WTC11 (cell line): ENCODE measurements at regions not wholly inside any gene's neighbourhood (a gene's known extent, or its start where the extent isn't known, plus 50 kb on each side); places are given as distances from the start of the nearest gene placed in this dataset.

Experiments
- ATAC-seq: fragments of 200-7000 bp; cut with Tn5 transposase; 2 replicates; pipeline ENCODE4 v1.10.0; 2021; ENCODE audit warnings: mild to moderate bottlenecking, moderate library complexity
- CTCF ChIA-PET: fragments of 300-600 bp; sonication (Branson Sonifier 250); formaldehyde crosslinking; loops from one replicate; lab custom pipeline; 2021; ENCODE audit warnings: antibody characterized with exemption; lab: Charles Lee
- POLR2A ChIA-PET: fragments of 350-600 bp; sonication (Branson Sonifier 250); formaldehyde crosslinking; loops from one replicate; lab custom pipeline; 2021; ENCODE audit warnings: antibody characterized with exemption; lab: Charles Lee
- DNase-seq: peaks from one replicate; pipeline ENCODE4 v3.0.0; 2021; ENCODE audit warnings: low spot score
- H3K27ac Mint-ChIP-seq: 2 replicates; pipeline ENCODE4 v1.8.0; 2021; ENCODE audit warnings: mixed read lengths
- H3K27me3 Mint-ChIP-seq: 2 replicates; pipeline ENCODE4 v1.8.0; 2021; ENCODE audit warnings: low read depth, mild to moderate bottlenecking, moderate library complexity, mixed read lengths
- H3K36me3 Mint-ChIP-seq: 2 replicates; pipeline ENCODE4 v1.8.0; 2021; ENCODE audit warnings: mixed read lengths
- H3K4me1 Mint-ChIP-seq: 2 replicates; pipeline ENCODE4 v1.8.0; 2022; ENCODE audit warnings: mixed read lengths
- H3K4me3 Mint-ChIP-seq: 2 replicates; pipeline ENCODE4 v1.8.0; 2021; ENCODE audit warnings: mild to moderate bottlenecking, moderate library complexity, mixed read lengths
- H3K9me3 Mint-ChIP-seq: 2 replicates; pipeline ENCODE4 v1.8.0; 2021; ENCODE audit warnings: mixed read lengths
- CREB1 ChIP-seq: sonication (generic); formaldehyde crosslinking; IDR thresholded peaks from 2 replicates; pipeline ENCODE4 v1.8.0; 2023; ENCODE audit warnings: mild to moderate bottlenecking, missing genetic modification reagents
- GTF2I ChIP-seq: fragments of 250-450 bp; sonication (Bioruptor Pico); conservative IDR thresholded peaks from 2 replicates; pipeline ENCODE4 v1.4.0; 2021; ENCODE audit warnings: mild to moderate bottlenecking
- JAZF1 ChIP-seq: fragments of 250-450 bp; sonication (Bioruptor Pico); IDR thresholded peaks from 2 replicates; pipeline ENCODE4 v1.9.0; 2021; ENCODE audit warnings: moderate library complexity, mild to moderate bottlenecking, inconsistent platforms
- JUN ChIP-seq: sonication (generic); formaldehyde crosslinking; IDR thresholded peaks from 2 replicates; pipeline ENCODE4 v1.8.0; 2023; ENCODE audit warnings: mild to moderate bottlenecking, missing genetic modification reagents
- NFATC4 ChIP-seq: fragments of 250-450 bp; sonication (Bioruptor Pico); IDR thresholded peaks from 2 replicates; pipeline ENCODE4 v1.9.0; 2021; ENCODE audit warnings: mild to moderate bottlenecking
- NFE2L1 ChIP-seq: sonication (generic); formaldehyde crosslinking; IDR thresholded peaks from 2 replicates; pipeline ENCODE4 v1.8.1; 2023; ENCODE audit warnings: missing genetic modification reagents
- NFYB ChIP-seq: sonication (generic); formaldehyde crosslinking; conservative IDR thresholded peaks from 2 replicates; pipeline ENCODE4 v1.8.0; 2022; ENCODE audit warnings: low read depth, missing genetic modification reagents
- OVOL2 ChIP-seq: fragments of 250-450 bp; sonication (Bioruptor Pico); IDR thresholded peaks from 2 replicates; pipeline ENCODE4 v1.9.0; 2021; ENCODE audit warnings: mild to moderate bottlenecking, borderline replicate concordance
- ZBTB21 ChIP-seq: sonication (generic); formaldehyde crosslinking; IDR thresholded peaks from 2 replicates; pipeline ENCODE4 v1.8.1; 2023; ENCODE audit warnings: mild to moderate bottlenecking, missing genetic modification reagents, borderline replicate concordance
- ZNF121 ChIP-seq: sonication (generic); formaldehyde crosslinking; IDR thresholded peaks from 2 replicates; pipeline ENCODE4 v1.8.0; 2023; ENCODE audit warnings: missing genetic modification reagents
- ZNF232 ChIP-seq: sonication (generic); formaldehyde crosslinking; IDR thresholded peaks from 2 replicates; pipeline ENCODE4 v1.8.0; 2022; ENCODE audit warnings: mild to moderate bottlenecking, missing genetic modification reagents
- ZNF263 ChIP-seq: sonication (generic); formaldehyde crosslinking; IDR thresholded peaks from 2 replicates; pipeline ENCODE4 v1.8.1; 2022; ENCODE audit warnings: low read depth, mild to moderate bottlenecking, moderate library complexity, missing genetic modification reagents
- TF ChIP-seq, protein P1 (sequence below): sonication (generic); formaldehyde crosslinking; IDR thresholded peaks from 2 replicates; pipeline ENCODE4 v1.8.1; 2023; ENCODE audit warnings: mild to moderate bottlenecking, missing genetic modification reagents, borderline replicate concordance
- TF ChIP-seq, protein P2 (sequence below): sonication (generic); formaldehyde crosslinking; IDR thresholded peaks from 2 replicates; pipeline ENCODE4 v1.8.0; 2022; ENCODE audit warnings: mild to moderate bottlenecking, missing genetic modification reagents
- TF ChIP-seq, protein P3 (sequence below): fragments of 250-450 bp; sonication (Bioruptor Pico); IDR thresholded peaks from 2 replicates; pipeline ENCODE4 v1.9.0; 2021; ENCODE audit warnings: moderate library complexity, mild to moderate bottlenecking, inconsistent platforms, borderline replicate concordance
- TF ChIP-seq, protein P4 (sequence below): sonication (generic); formaldehyde crosslinking; IDR thresholded peaks from 2 replicates; pipeline ENCODE4 v1.8.0; 2022; ENCODE audit warnings: mild to moderate bottlenecking, missing genetic modification reagents
- TF ChIP-seq, protein P5 (sequence below): sonication (generic); formaldehyde crosslinking; IDR thresholded peaks from 2 replicates; pipeline ENCODE4 v1.8.1; 2023; ENCODE audit warnings: mild to moderate bottlenecking, missing genetic modification reagents
- TF ChIP-seq, protein P6 (sequence below): fragments of 250-450 bp; sonication (Bioruptor Pico); conservative IDR thresholded peaks from 2 replicates; pipeline ENCODE4 v1.9.0; 2021; ENCODE audit warnings: mild to moderate bottlenecking
- TF ChIP-seq, protein P7 (sequence below): sonication (generic); formaldehyde crosslinking; IDR thresholded peaks from 2 replicates; pipeline ENCODE4 v1.8.1; 2022; ENCODE audit warnings: mild to moderate bottlenecking, moderate library complexity, missing genetic modification reagents
- TF ChIP-seq, protein P8 (sequence below): sonication (generic); formaldehyde crosslinking; IDR thresholded peaks from 2 replicates; pipeline ENCODE4 v1.8.0; 2022; ENCODE audit warnings: missing genetic modification reagents

DNA sequence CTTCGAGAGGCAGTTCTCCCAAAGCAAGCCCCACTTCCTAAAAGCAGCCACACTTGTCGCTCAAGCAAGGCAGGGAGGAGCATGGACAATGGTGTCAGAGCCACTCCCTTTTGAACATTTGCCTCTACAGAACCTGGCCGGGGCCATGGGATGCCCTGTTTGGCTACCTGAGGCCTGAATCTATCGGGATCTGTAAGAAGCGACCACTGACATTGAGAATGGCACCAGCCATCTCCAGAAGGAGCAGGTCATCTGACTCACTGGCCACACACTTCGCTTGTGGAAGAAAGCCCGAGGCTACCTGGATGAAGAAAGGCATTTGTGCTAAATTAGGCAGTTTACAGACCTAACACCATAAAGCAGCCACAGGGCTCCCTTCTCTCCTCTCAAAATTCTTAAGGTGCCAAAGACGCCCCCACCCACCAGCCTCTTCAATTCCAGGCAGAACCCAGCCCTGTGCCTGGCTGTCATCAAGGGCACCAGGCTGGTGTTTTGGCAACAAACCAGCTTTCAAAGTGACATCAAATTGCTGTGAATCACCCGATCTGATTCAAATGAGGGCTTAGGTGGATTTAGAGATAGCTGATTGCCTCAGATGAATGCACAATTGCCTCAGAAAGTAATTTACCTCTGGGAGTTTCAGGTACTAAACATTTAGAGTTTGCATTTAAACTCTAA lies 104.8 kb downstream of the ETS2 start (continued):
- TF ChIP-seq, protein P1, sequence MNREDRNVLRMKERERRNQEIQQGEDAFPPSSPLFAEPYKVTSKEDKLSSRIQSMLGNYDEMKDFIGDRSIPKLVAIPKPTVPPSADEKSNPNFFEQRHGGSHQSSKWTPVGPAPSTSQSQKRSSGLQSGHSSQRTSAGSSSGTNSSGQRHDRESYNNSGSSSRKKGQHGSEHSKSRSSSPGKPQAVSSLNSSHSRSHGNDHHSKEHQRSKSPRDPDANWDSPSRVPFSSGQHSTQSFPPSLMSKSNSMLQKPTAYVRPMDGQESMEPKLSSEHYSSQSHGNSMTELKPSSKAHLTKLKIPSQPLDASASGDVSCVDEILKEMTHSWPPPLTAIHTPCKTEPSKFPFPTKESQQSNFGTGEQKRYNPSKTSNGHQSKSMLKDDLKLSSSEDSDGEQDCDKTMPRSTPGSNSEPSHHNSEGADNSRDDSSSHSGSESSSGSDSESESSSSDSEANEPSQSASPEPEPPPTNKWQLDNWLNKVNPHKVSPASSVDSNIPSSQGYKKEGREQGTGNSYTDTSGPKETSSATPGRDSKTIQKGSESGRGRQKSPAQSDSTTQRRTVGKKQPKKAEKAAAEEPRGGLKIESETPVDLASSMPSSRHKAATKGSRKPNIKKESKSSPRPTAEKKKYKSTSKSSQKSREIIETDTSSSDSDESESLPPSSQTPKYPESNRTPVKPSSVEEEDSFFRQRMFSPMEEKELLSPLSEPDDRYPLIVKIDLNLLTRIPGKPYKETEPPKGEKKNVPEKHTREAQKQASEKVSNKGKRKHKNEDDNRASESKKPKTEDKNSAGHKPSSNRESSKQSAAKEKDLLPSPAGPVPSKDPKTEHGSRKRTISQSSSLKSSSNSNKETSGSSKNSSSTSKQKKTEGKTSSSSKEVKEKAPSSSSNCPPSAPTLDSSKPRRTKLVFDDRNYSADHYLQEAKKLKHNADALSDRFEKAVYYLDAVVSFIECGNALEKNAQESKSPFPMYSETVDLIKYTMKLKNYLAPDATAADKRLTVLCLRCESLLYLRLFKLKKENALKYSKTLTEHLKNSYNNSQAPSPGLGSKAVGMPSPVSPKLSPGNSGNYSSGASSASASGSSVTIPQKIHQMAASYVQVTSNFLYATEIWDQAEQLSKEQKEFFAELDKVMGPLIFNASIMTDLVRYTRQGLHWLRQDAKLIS: no peak
- TF ChIP-seq, protein P2, sequence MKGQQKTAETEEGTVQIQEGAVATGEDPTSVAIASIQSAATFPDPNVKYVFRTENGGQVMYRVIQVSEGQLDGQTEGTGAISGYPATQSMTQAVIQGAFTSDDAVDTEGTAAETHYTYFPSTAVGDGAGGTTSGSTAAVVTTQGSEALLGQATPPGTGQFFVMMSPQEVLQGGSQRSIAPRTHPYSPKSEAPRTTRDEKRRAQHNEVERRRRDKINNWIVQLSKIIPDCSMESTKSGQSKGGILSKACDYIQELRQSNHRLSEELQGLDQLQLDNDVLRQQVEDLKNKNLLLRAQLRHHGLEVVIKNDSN (CRISPR knock-in tag): no peak
- TF ChIP-seq, protein P3, sequence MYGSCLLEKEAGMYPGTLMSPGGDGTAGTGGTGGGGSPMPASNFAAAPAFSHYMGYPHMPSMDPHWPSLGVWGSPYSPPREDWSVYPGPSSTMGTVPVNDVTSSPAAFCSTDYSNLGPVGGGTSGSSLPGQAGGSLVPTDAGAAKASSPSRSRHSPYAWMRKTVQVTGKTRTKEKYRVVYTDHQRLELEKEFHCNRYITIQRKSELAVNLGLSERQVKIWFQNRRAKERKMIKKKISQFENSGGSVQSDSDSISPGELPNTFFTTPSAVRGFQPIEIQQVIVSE (CRISPR knock-in tag): no peak
- no peak for TF ChIP-seq OVOL2
- TF ChIP-seq ZNF263 (CRISPR knock-in tag): no peak
- TF ChIP-seq, protein P4, sequence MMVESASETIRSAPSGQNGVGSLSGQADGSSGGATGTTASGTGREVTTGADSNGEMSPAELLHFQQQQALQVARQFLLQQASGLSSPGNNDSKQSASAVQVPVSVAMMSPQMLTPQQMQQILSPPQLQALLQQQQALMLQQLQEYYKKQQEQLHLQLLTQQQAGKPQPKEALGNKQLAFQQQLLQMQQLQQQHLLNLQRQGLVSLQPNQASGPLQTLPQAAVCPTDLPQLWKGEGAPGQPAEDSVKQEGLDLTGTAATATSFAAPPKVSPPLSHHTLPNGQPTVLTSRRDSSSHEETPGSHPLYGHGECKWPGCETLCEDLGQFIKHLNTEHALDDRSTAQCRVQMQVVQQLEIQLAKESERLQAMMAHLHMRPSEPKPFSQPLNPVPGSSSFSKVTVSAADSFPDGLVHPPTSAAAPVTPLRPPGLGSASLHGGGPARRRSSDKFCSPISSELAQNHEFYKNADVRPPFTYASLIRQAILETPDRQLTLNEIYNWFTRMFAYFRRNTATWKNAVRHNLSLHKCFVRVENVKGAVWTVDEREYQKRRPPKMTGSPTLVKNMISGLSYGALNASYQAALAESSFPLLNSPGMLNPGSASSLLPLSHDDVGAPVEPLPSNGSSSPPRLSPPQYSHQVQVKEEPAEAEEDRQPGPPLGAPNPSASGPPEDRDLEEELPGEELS (CRISPR knock-in tag): no peak
- no peak for TF ChIP-seq ZBTB21

DNA sequence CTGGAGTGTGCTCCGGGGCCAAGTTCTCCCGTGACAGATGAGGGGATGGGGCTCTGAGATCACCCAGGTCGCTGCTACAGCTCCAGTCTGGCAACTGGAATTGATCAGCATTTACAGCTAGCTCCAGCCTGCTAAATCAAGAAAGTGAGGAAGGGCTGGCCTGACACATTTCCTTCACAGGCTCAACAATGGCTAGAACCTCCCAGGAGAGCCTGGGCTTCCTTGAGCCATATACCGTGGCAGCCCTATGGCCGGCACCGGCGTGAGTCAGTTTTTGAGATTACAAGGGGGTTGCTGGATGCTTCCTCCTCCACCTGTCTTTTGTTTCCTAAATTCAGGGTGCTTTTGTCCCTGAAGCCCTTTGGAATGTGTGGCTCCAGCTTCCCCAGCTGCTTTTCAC lies 104.2 kb downstream of the ETS2 start:
- ChIA-PET POLR2A (no interaction called here), CTCF (no interaction called here)
- H3K27me3 Mint-ChIP-seq: peaks cover 14% of the 10 kb centered on the region
- H3K4me1 Mint-ChIP-seq: peaks cover 23% of the 10 kb centered on the region
- H3K36me3 Mint-ChIP-seq: no peaks in the 10 kb centered on the region
- no peak overlapping the region for H3K4me3 Mint-ChIP-seq
- no peak overlapping the region for H3K27ac Mint-ChIP-seq
- no peak for ATAC-seq
- H3K9me3 Mint-ChIP-seq: peaks cover 4% of the 10 kb centered on the region
- no peak for DNase-seq
- TF ChIP-seq, protein P5, sequence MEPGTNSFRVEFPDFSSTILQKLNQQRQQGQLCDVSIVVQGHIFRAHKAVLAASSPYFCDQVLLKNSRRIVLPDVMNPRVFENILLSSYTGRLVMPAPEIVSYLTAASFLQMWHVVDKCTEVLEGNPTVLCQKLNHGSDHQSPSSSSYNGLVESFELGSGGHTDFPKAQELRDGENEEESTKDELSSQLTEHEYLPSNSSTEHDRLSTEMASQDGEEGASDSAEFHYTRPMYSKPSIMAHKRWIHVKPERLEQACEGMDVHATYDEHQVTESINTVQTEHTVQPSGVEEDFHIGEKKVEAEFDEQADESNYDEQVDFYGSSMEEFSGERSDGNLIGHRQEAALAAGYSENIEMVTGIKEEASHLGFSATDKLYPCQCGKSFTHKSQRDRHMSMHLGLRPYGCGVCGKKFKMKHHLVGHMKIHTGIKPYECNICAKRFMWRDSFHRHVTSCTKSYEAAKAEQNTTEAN (CRISPR knock-in tag): no peak
- no peak for TF ChIP-seq NFATC4 (CRISPR knock-in tag)
- TF ChIP-seq, protein P6, sequence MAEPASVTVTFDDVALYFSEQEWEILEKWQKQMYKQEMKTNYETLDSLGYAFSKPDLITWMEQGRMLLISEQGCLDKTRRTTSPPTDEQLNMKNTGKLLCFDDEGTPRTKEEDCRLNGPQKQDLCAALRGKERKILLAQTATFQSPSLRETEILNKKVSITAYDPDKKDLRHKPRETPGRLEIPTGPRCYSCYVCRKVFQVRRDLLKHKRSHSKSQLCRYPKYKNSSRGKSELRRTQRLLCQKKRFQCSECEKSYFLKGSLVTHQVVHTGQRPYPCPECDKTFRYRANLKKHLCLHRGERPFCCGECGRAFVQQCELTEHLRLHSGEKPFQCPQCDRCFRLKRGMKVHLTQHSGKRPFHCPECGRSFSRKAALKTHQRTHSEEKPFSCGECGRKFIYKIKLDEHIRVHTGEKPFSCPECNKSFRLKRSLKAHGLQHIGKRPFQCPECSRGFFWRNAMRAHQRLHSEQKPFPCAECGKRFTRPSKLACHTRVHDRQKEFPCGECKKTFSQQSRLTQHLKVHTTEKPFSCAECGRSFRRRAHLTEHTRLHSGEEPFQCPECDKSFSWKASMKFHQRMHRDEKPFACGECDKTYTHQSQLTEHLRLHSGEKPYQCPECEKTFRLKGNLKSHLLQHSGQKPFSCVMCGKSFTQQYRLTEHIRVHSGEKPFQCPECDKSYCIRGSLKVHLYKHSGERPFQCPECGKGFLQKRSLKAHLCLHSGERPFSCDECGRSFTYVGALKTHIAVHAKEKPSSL (CRISPR knock-in tag): no peak
- TF ChIP-seq JAZF1 (CRISPR knock-in tag): no peak
- no peak for TF ChIP-seq ZBTB21
- TF ChIP-seq, protein P7, sequence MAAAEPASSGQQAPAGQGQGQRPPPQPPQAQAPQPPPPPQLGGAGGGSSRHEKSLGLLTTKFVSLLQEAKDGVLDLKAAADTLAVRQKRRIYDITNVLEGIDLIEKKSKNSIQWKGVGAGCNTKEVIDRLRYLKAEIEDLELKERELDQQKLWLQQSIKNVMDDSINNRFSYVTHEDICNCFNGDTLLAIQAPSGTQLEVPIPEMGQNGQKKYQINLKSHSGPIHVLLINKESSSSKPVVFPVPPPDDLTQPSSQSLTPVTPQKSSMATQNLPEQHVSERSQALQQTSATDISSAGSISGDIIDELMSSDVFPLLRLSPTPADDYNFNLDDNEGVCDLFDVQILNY: no peak
- no peak for TF ChIP-seq NFE2L1 (CRISPR knock-in tag)
- no peak for TF ChIP-seq ZNF121 (CRISPR knock-in tag)
- TF ChIP-seq JUN (CRISPR knock-in tag): no peak
- no peak for TF ChIP-seq GTF2I (CRISPR knock-in tag)
- no peak for TF ChIP-seq CREB1 (CRISPR knock-in tag)
- TF ChIP-seq, protein P8, sequence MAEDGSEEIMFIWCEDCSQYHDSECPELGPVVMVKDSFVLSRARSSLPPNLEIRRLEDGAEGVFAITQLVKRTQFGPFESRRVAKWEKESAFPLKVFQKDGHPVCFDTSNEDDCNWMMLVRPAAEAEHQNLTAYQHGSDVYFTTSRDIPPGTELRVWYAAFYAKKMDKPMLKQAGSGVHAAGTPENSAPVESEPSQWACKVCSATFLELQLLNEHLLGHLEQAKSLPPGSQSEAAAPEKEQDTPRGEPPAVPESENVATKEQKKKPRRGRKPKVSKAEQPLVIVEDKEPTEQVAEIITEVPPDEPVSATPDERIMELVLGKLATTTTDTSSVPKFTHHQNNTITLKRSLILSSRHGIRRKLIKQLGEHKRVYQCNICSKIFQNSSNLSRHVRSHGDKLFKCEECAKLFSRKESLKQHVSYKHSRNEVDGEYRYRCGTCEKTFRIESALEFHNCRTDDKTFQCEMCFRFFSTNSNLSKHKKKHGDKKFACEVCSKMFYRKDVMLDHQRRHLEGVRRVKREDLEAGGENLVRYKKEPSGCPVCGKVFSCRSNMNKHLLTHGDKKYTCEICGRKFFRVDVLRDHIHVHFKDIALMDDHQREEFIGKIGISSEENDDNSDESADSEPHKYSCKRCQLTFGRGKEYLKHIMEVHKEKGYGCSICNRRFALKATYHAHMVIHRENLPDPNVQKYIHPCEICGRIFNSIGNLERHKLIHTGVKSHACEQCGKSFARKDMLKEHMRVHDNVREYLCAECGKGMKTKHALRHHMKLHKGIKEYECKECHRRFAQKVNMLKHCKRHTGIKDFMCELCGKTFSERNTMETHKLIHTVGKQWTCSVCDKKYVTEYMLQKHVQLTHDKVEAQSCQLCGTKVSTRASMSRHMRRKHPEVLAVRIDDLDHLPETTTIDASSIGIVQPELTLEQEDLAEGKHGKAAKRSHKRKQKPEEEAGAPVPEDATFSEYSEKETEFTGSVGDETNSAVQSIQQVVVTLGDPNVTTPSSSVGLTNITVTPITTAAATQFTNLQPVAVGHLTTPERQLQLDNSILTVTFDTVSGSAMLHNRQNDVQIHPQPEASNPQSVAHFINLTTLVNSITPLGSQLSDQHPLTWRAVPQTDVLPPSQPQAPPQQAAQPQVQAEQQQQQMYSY (CRISPR knock-in tag): no peak
- TF ChIP-seq ZNF232 (CRISPR knock-in tag): no peak
- TF ChIP-seq NFYB (CRISPR knock-in tag): no peak
